ENCODE measurements at regions not wholly inside any gene's neighbourhood (a gene's known extent, or its start where the extent isn't known, plus 50 kb on each side); places are given as distances from the start of the nearest gene placed in this dataset.

GRCh38 chr1:168811176-168811575 lies 82.2 kb upstream of the DPT start:
- no peaks in the 10 kb centered on the region for H3K9me3 Mint-ChIP-seq
- H3K4me3 Mint-ChIP-seq = no peak overlapping the region
- H3K36me3 Mint-ChIP-seq (ENCODE audit: low read depth) = no peaks in the 10 kb centered on the region
- no peaks in the 10 kb centered on the region for H3K4me1 Mint-ChIP-seq (ENCODE audit: low read depth)
- H3K27ac Mint-ChIP-seq = no peak overlapping the region
- H3K27me3 Mint-ChIP-seq (ENCODE audit: low read depth) = peaks cover 8% of the 10 kb centered on the region
- no peak for DNase-seq (ENCODE audit: low spot score)

- Mint-ChIP-seq H3K27me3 (ENCODE audit: low read depth) (peaks cover 5% of the 10 kb centered on the region), H3K4me1 (ENCODE audit: low read depth) (peaks cover 5% of the 10 kb centered on the region), H3K4me3 (no peak overlapping the region), H3K9me3 (no peaks in the 10 kb centered on the region), H3K27ac (no peak overlapping the region), H3K36me3 (ENCODE audit: low read depth) (no peaks in the 10 kb centered on the region)
- no peak for DNase-seq (ENCODE audit: low spot score)
These were observed 90.7 kb upstream of the DPT start for GRCh38 chr1:168819668-168820067.

- no peak overlapping the region for H3K4me3 Mint-ChIP-seq
- no peaks in the 10 kb centered on the region for H3K9me3 Mint-ChIP-seq
- H3K27ac Mint-ChIP-seq = no peak overlapping the region
- no peaks in the 10 kb centered on the region for H3K36me3 Mint-ChIP-seq (ENCODE audit: low read depth)
- H3K4me1 Mint-ChIP-seq (ENCODE audit: low read depth) = peaks cover 5% of the 10 kb centered on the region
- no peak for DNase-seq (ENCODE audit: low spot score)
- H3K27me3 Mint-ChIP-seq (ENCODE audit: low read depth) = peaks cover 5% of the 10 kb centered on the region
These were observed 92.4 kb upstream of the DPT start for GRCh38 chr1:168821434-168821833.

- Mint-ChIP-seq H3K36me3 (ENCODE audit: low read depth) (no peaks in the 10 kb centered on the region), H3K9me3 (no peaks in the 10 kb centered on the region), H3K4me1 (ENCODE audit: low read depth) (peaks cover 5% of the 10 kb centered on the region), H3K27ac (no peak overlapping the region), H3K4me3 (no peak overlapping the region), H3K27me3 (ENCODE audit: low read depth) (peaks cover 5% of the 10 kb centered on the region)
- DNase-seq (ENCODE audit: low spot score) = no peak
These were observed 93.9 kb upstream of the DPT start for GRCh38 chr1:168822911-168823310.

GRCh38 chr1:168823988-168824387 lies 95.0 kb upstream of the DPT start:
- Mint-ChIP-seq H3K4me3 (no peak overlapping the region), H3K4me1 (ENCODE audit: low read depth) (peaks cover 5% of the 10 kb centered on the region), H3K36me3 (ENCODE audit: low read depth) (no peaks in the 10 kb centered on the region), H3K9me3 (no peaks in the 10 kb centered on the region), H3K27me3 (ENCODE audit: low read depth) (peaks cover 3% of the 10 kb centered on the region), H3K27ac (no peak overlapping the region)
- DNase-seq (ENCODE audit: low spot score) = no peak

GRCh38 chr1:168824418-168825065 lies 95.5 kb upstream of the DPT start:
- Mint-ChIP-seq H3K27ac (no peak overlapping the region), H3K4me1 (ENCODE audit: low read depth) (peaks cover 5% of the 10 kb centered on the region), H3K9me3 (no peaks in the 10 kb centered on the region), H3K4me3 (no peak overlapping the region), H3K27me3 (ENCODE audit: low read depth) (peaks cover 4% of the 10 kb centered on the region), H3K36me3 (ENCODE audit: low read depth) (no peaks in the 10 kb centered on the region)
- DNase-seq (ENCODE audit: low spot score) = peak; percentile 45

- DNase-seq (ENCODE audit: low spot score) = no peak
- H3K27me3 Mint-ChIP-seq (ENCODE audit: low read depth) = peaks cover 2% of the 10 kb centered on the region
These were observed 96.1 kb upstream of the DPT start for GRCh38 chr1:168825129-168825528.

GRCh38 chr1:168825820-168826219 lies 96.8 kb upstream of the DPT start:
- Mint-ChIP-seq H3K27me3 (ENCODE audit: low read depth) (peaks cover 2% of the 10 kb centered on the region), H3K4me3 (no peak overlapping the region), H3K27ac (no peak overlapping the region), H3K4me1 (ENCODE audit: low read depth) (peaks cover 5% of the 10 kb centered on the region), H3K9me3 (no peaks in the 10 kb centered on the region), H3K36me3 (ENCODE audit: low read depth) (no peaks in the 10 kb centered on the region)
- DNase-seq (ENCODE audit: low spot score) = no peak

More at GRCh38 chr1:168825129-168825528, 96.1 kb upstream of the DPT start:
- H3K4me1 Mint-ChIP-seq (ENCODE audit: low read depth) = peaks cover 5% of the 10 kb centered on the region
- H3K36me3 Mint-ChIP-seq (ENCODE audit: low read depth) = no peaks in the 10 kb centered on the region
- H3K9me3 Mint-ChIP-seq = no peaks in the 10 kb centered on the region
- no peak overlapping the region for H3K27ac Mint-ChIP-seq
- no peak overlapping the region for H3K4me3 Mint-ChIP-seq

- H3K4me1 Mint-ChIP-seq (ENCODE audit: low read depth) = peaks cover 4% of the 10 kb centered on the region
- H3K27me3 Mint-ChIP-seq (ENCODE audit: low read depth) = peaks cover 3% of the 10 kb centered on the region
- H3K27ac Mint-ChIP-seq = no peak overlapping the region
- H3K4me3 Mint-ChIP-seq = no peak overlapping the region
- H3K36me3 Mint-ChIP-seq (ENCODE audit: low read depth) = no peaks in the 10 kb centered on the region
- no peak for DNase-seq (ENCODE audit: low spot score)
- no peaks in the 10 kb centered on the region for H3K9me3 Mint-ChIP-seq
These were observed 97.3 kb upstream of the DPT start for GRCh38 chr1:168826269-168826668.

- no peaks in the 10 kb centered on the region for H3K4me1 Mint-ChIP-seq (ENCODE audit: low read depth)
These were observed 98.6 kb upstream of the DPT start for GRCh38 chr1:168827557-168827956.

GRCh38 chr1:168829876-168830275 lies 100.9 kb upstream of the DPT start:
- peaks cover 11% of the 10 kb centered on the region for H3K27me3 Mint-ChIP-seq (ENCODE audit: low read depth)
- H3K4me1 Mint-ChIP-seq (ENCODE audit: low read depth) = peaks cover 6% of the 10 kb centered on the region
- H3K36me3 Mint-ChIP-seq (ENCODE audit: low read depth) = no peaks in the 10 kb centered on the region
- H3K9me3 Mint-ChIP-seq = no peaks in the 10 kb centered on the region
- no peak overlapping the region for H3K27ac Mint-ChIP-seq
- DNase-seq (ENCODE audit: low spot score) = no peak
- no peak overlapping the region for H3K4me3 Mint-ChIP-seq

More at GRCh38 chr1:168827557-168827956, 98.6 kb upstream of the DPT start:
- Mint-ChIP-seq H3K36me3 (ENCODE audit: low read depth) (no peaks in the 10 kb centered on the region), H3K9me3 (no peaks in the 10 kb centered on the region), H3K27ac (no peak overlapping the region), H3K4me3 (no peak overlapping the region), H3K27me3 (ENCODE audit: low read depth) (peaks cover 8% of the 10 kb centered on the region)
- DNase-seq (ENCODE audit: low spot score) = no peak

GRCh38 chr1:168830562-168830961 lies 101.6 kb upstream of the DPT start:
- Mint-ChIP-seq H3K27ac (no peak overlapping the region), H3K9me3 (no peaks in the 10 kb centered on the region), H3K27me3 (ENCODE audit: low read depth) (peaks cover 11% of the 10 kb centered on the region), H3K4me3 (no peak overlapping the region), H3K4me1 (ENCODE audit: low read depth) (peaks cover 6% of the 10 kb centered on the region), H3K36me3 (ENCODE audit: low read depth) (no peaks in the 10 kb centered on the region)
- no peak for DNase-seq (ENCODE audit: low spot score)

- Mint-ChIP-seq H3K36me3 (ENCODE audit: low read depth) (no peaks in the 10 kb centered on the region), H3K4me3 (no peak overlapping the region), H3K9me3 (no peaks in the 10 kb centered on the region), H3K4me1 (ENCODE audit: low read depth) (peaks cover 6% of the 10 kb centered on the region), H3K27ac (no peak overlapping the region), H3K27me3 (ENCODE audit: low read depth) (peaks cover 11% of the 10 kb centered on the region)
- DNase-seq (ENCODE audit: low spot score) = no peak
These were observed 103.7 kb upstream of the DPT start for GRCh38 chr1:168832661-168833060.

GRCh38 chr1:168833362-168833761 lies 104.4 kb upstream of the DPT start:
- DNase-seq (ENCODE audit: low spot score) = no peak
- H3K27me3 Mint-ChIP-seq (ENCODE audit: low read depth) = peaks cover 11% of the 10 kb centered on the region
- no peaks in the 10 kb centered on the region for H3K36me3 Mint-ChIP-seq (ENCODE audit: low read depth)
- peaks cover 6% of the 10 kb centered on the region for H3K4me1 Mint-ChIP-seq (ENCODE audit: low read depth)
- no peak overlapping the region for H3K4me3 Mint-ChIP-seq
- H3K27ac Mint-ChIP-seq = no peak overlapping the region
- no peaks in the 10 kb centered on the region for H3K9me3 Mint-ChIP-seq

- H3K36me3 Mint-ChIP-seq (ENCODE audit: low read depth) = no peaks in the 10 kb centered on the region
- H3K4me3 Mint-ChIP-seq = no peak overlapping the region
- no peak for DNase-seq (ENCODE audit: low spot score)
- H3K27me3 Mint-ChIP-seq (ENCODE audit: low read depth) = peaks cover 14% of the 10 kb centered on the region
- H3K9me3 Mint-ChIP-seq = no peaks in the 10 kb centered on the region
- peak overlapping the region; percentile 7 for H3K27ac Mint-ChIP-seq
- peaks cover 6% of the 10 kb centered on the region for H3K4me1 Mint-ChIP-seq (ENCODE audit: low read depth)
These were observed 104.8 kb upstream of the DPT start for GRCh38 chr1:168833801-168834224.

All from T-helper 2 cell treated with Interferon-gamma antibody and Interleukin-4, amounts not matched to agents 5 μg/mL and 100 μg/mL, for 36 hours (primary cell).